GM12864 (cell line): ENCODE measurements at regions not wholly inside any gene's neighbourhood (a gene's known extent, or its start where the extent isn't known, plus 50 kb on each side); places are given as distances from the start of the nearest gene placed in this dataset.
"Not testable (repeated sequence)": the region's sequence is repeated elsewhere in the genome, so short reads cannot be mapped to it uniquely, and the experiment has no call there.

ENCODE experiments used
- DNase-seq: peaks from one replicate; pipeline ENCODE4 v3.0.0-alpha.2; 2011; ENCODE audit warnings: low read depth
- H3K4me3 ChIP-seq: 2 replicates; pipeline ENCODE4 v1.5.1; 2011; ENCODE audit warnings: mild to moderate bottlenecking, low read depth, low read length, control low read depth
- CTCF ChIP-seq: IDR thresholded peaks from 2 replicates; pipeline ENCODE4 v1.5.1; 2011; ENCODE audit warnings: low read depth, mild to moderate bottlenecking, moderate library complexity, low read length, control low read depth, inconsistent platforms; ENCODE audit errors: missing control alignments

GRCh38 chr3:106303766-106304165 lies 435.0 kb upstream of the CBLB start:
- H3K4me3 ChIP-seq, result no peak overlapping the region
- no peak for TF ChIP-seq CTCF
- no peak for DNase-seq

GRCh38 chr3:106305127-106305526 lies 436.3 kb upstream of the CBLB start:
- DNase-seq, result no peak
- no peak for TF ChIP-seq CTCF
- H3K4me3 ChIP-seq, result no peak overlapping the region

GRCh38 chr3:106305882-106306435 lies 437.1 kb upstream of the CBLB start:
- no peak for TF ChIP-seq CTCF
- DNase-seq, result no peak
- no peak overlapping the region for H3K4me3 ChIP-seq

- no peak for TF ChIP-seq CTCF
- H3K4me3 ChIP-seq, result no peak overlapping the region
- no peak for DNase-seq
Measured at GRCh38 chr3:106309274-106309673, 440.5 kb upstream of the CBLB start.

GRCh38 chr3:106309798-106310197 lies 441.0 kb upstream of the CBLB start:
- not testable (repeated sequence) for H3K4me3 ChIP-seq, DNase-seq

- H3K4me3 ChIP-seq, result no peak overlapping the region
- no peak for TF ChIP-seq CTCF
- no peak for DNase-seq
Measured at GRCh38 chr3:106317141-106318055, 448.6 kb upstream of the CBLB start.

- not testable (repeated sequence) for H3K4me3 ChIP-seq, DNase-seq
Measured at GRCh38 chr3:106321438-106321837, 452.6 kb upstream of the CBLB start.

- no peak for TF ChIP-seq CTCF
- no peak overlapping the region for H3K4me3 ChIP-seq
- DNase-seq, result no peak
Measured at GRCh38 chr3:106323586-106323985, 454.8 kb upstream of the CBLB start.
